ENCODE measurements at regions not wholly inside any gene's neighbourhood (a gene's known extent, or its start where the extent isn't known, plus 50 kb on each side); places are given as distances from the start of the nearest gene placed in this dataset.
A peak's percentile ranks its signal among the peaks of the same experiment; 100 is the strongest.
"Not testable (repeated sequence)": the region's sequence is repeated elsewhere in the genome, so short reads cannot be mapped to it uniquely, and the experiment has no call there.

DNA sequence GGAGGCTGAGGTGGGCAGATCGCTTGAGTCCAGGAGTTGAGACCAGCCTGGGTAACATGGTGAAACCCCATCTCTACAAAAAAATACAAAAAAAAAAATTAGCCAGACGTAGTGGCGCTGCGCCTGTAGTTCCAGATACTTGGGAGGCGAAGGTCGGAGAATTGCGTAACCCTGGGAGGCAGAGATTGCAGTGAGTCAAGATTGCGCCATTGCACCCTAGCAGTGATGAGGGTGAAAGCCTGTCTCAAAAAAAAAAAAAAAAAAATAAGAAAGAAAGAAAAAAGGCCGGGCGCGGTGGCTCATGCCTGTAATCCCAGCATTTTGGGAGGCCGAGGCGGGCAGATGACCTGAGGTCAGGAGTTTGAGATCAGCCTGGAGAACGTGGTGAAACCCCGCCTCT lies 85.3 kb upstream of the XIST start:
- not testable (repeated sequence) for H3K9me3 ChIP-seq (replicated peaks); H3K27me3 ChIP-seq (replicated peaks); H3K4me3 ChIP-seq; H3K4me1 ChIP-seq (replicated peaks); H3K27ac ChIP-seq; H3K36me3 ChIP-seq; DNase-seq (ENCODE audit: low read depth in 1 of 2, low spot score in 2 of 2)

DNA sequence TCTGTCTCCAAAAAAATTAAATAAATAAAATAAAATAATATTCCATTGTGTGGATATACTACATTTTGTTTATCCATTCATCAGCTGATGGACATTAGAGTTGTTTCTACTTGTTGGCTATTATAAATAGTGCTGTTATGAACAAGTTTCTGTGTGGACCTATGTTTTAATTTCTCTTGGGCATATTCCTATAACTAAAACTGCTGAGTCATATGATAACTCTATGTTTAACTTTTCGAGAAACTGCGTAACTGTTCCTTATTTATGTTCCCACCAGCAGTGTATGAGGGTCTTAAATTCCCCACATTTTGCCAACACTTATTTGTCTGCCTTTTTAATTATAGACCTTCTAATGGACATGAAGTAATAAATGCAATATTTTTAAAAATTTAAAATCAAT lies 80.0 kb upstream of the XIST start:
- no peak for DNase-seq (ENCODE audit: low read depth in 1 of 2, low spot score in 2 of 2)
- Histone ChIP-seq H3K27ac (no peak overlapping the region), H3K4me3 (no peak overlapping the region), H3K4me1 (replicated peaks) (no peaks in the 10 kb centered on the region), H3K27me3 (replicated peaks) (no peaks in the 10 kb centered on the region), H3K36me3 (no peaks in the 10 kb centered on the region), H3K9me3 (replicated peaks) (no peaks in the 10 kb centered on the region)

DNA sequence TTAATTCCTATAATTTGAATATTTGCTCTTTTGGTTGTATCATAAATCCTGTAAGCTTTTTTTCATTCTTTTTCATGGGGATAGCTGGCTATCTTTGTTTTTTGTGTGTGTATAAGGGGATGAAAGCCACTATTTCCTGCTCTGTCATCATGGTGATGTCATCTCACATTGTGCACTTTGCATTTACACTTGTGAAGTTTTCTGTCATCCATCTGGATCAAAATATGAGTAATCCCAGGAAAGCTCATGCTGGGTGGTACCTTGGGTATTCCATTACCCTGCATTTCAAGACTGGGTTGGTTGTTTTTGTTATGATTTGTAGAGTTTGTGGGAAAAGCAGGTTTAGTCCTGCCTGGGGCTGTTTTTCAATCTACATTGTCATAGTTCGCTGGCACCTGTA lies 77.8 kb upstream of the XIST start:
- Histone ChIP-seq H3K27ac (no peak overlapping the region), H3K36me3 (no peaks in the 10 kb centered on the region), H3K4me1 (replicated peaks) (no peaks in the 10 kb centered on the region), H3K9me3 (replicated peaks) (no peaks in the 10 kb centered on the region), H3K4me3 (no peak overlapping the region), H3K27me3 (replicated peaks) (no peaks in the 10 kb centered on the region)
- peak in 1 of 2 experiments; percentile 32 for DNase-seq (ENCODE audit: low read depth in 1 of 2, low spot score in 2 of 2)

DNA sequence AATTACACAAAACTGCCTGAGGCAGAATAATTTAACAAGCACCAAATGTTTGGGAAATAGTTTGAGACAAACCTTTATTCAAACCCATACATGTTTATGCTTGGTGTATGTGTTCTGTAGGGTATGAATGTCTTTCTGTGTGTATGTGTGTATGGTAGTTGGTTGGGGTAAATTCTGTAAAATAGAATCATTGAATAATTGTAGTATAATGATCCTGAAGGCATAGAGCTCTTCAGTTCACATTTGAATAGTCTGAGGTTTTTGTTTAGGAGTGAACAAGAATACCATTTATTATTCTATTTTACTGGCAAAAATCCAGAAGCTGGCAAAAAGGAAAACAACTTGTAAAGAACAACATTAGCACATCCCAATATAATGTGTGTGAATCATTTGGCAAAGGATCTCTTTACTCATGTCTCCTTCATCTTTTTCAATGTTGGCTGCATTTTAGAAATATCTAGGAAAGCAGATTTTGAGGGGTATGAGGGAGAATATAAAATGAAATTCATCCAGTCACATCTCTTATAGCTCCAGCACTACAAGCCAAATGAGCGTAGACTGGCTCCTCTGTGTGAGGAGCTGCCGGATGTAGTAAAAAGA lies 70.4 kb upstream of the XIST start:
- no peaks in the 10 kb centered on the region for H3K36me3 ChIP-seq
- no peaks in the 10 kb centered on the region for H3K27me3 ChIP-seq (replicated peaks)
- H3K4me1 ChIP-seq (replicated peaks): peaks cover 29% of the 10 kb centered on the region
- no peaks in the 10 kb centered on the region for H3K9me3 ChIP-seq (replicated peaks)
- H3K4me3 ChIP-seq: no peak overlapping the region
- DNase-seq (ENCODE audit: low read depth in 1 of 2, low spot score in 2 of 2): no peak
- no peak overlapping the region for H3K27ac ChIP-seq

DNA sequence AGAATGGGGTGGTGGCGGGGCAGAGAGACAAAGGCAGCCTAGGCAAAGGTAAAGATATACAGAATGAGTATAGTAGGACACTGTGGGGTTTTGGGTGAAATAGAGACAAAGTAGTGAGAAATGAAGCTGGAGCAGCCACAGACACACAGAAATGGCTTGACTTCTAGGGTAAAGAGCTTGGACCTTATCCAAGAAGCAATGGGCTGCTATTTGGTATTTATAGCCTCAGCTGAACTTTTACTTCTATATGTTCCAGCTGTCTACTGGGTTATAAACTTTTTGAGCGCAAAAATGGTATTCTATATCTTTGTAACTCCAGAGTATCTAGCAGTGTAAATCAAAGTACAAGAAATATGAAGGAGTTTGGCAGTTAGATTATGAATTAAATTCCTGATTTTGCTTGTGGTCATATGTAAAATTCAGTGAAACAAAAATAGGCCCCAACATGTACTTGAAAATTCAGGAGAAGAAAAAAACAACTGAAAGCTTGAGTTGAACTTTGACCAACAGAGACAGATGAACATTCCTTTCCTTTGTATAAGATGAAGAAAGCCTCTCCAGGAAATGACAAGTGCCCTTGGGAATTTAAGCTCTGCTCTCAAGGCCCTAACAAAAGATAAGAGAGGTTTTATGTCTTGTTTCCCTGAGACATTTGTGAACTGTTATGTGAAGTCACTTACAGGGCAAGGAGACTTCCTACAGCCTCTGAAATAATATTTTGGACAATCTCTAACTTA lies 64.6 kb upstream of the XIST start:
- Histone ChIP-seq H3K4me3 (no peak overlapping the region), H3K4me1 (replicated peaks) (peaks cover 38% of the 10 kb centered on the region), H3K9me3 (replicated peaks) (no peaks in the 10 kb centered on the region), H3K27ac (peak overlapping the region; percentile 96), H3K36me3 (no peaks in the 10 kb centered on the region), H3K27me3 (replicated peaks) (no peaks in the 10 kb centered on the region)
- DNase-seq (ENCODE audit: low read depth in 1 of 2, low spot score in 2 of 2): peak; percentile 42 to 86

DNA sequence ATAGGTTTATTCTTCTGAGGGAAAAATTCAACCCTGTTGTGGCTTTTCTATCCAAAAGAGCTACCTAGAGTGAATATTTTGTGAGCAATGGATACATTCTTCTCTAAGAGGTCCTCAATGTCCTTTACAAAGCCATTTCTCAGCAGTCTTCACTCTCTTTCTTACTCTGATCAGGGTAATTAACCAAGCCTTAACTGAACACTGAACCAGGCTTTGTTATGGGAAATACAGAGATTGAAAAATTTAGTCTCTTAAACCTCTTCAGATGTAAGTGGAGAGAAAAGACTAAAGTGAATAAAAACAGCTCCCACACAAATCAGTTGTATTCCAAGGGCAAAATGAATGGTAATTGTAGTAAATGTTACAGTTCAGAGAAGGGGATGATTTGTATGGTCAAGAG lies 64.0 kb upstream of the XIST start:
- peak overlapping the region; percentile 96 for H3K27ac ChIP-seq
- DNase-seq (ENCODE audit: low read depth in 1 of 2, low spot score in 2 of 2): peak in 1 of 2 experiments; percentile 25
- no peak overlapping the region for H3K4me3 ChIP-seq
- no peaks in the 10 kb centered on the region for H3K9me3 ChIP-seq (replicated peaks)
- H3K36me3 ChIP-seq: no peaks in the 10 kb centered on the region
- no peaks in the 10 kb centered on the region for H3K27me3 ChIP-seq (replicated peaks)
- H3K4me1 ChIP-seq (replicated peaks): peaks cover 38% of the 10 kb centered on the region

DNA sequence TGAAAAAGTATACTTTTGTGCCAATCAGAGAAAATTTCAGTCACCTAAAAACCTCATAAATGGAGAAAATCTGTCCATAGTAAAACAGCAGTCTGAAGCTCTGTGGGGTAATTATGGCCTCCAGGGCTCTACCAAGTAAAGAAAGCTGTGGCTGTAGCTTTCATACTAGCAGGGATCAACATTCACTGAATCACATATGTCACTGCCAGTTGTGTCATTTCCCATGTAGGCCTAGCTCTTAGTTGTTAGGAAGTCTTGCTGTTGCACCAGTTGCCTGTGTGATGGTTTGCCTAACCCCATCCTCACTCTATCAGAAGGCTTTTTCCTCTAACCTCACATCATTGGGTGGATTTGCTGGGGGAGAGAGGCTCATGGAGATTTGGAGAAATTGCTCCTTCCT lies 62.3 kb upstream of the XIST start:
- H3K36me3 ChIP-seq; H3K9me3 ChIP-seq (replicated peaks); H3K27ac ChIP-seq; H3K27me3 ChIP-seq (replicated peaks); DNase-seq (ENCODE audit: low read depth in 1 of 2, low spot score in 2 of 2); H3K4me3 ChIP-seq: not testable (repeated sequence)
- H3K4me1 ChIP-seq (replicated peaks): peaks cover 38% of the 10 kb centered on the region

DNA sequence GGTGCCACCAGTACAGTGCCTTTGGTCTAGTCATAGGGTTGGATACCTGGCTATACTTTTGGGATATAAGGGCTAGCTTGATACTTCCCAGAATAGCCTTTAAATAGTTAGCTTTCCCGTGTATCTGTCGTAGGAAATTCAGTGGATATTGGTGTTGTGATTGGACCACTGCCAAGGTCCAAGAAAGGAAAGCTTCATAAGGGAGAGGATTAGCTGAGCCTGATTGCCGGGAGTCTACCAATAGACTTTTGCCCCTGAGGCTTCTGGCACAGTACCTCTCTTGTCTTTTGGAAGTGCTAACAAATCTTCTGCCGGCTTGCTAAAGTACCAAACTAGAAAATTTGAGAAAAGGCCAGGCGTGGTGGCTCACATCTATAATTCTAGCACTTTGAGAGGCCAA lies 61.1 kb upstream of the XIST start:
- Histone ChIP-seq H3K27ac (no peak overlapping the region), H3K4me3 (no peak overlapping the region), H3K4me1 (replicated peaks) (peaks cover 28% of the 10 kb centered on the region), H3K27me3 (replicated peaks) (no peaks in the 10 kb centered on the region), H3K9me3 (replicated peaks) (no peaks in the 10 kb centered on the region), H3K36me3 (no peaks in the 10 kb centered on the region)
- DNase-seq (ENCODE audit: low read depth in 1 of 2, low spot score in 2 of 2): peak in 1 of 2 experiments; percentile 6

DNA sequence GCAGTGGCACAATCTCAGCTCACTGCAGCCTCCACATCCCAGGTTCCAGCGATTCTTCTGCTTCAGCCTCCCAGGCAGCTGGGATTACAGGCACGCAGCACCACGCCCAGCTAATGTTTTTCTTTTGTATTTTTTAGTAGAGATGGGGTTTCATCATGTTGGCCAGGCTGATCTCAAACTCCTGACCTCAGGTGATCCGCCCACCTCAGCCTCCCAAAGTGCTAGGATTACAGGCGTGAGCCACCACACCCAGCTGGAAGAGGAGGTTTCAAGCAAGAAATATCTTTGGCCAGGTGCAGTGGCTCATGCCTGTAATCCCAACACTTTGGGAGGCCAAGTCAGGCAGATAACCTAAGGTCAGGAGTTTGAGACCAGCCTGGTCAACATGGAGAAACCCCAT lies 59.4 kb upstream of the XIST start:
- not testable (repeated sequence) for H3K36me3 ChIP-seq; DNase-seq (ENCODE audit: low read depth in 1 of 2, low spot score in 2 of 2); H3K4me3 ChIP-seq; H3K27ac ChIP-seq; H3K9me3 ChIP-seq (replicated peaks); H3K27me3 ChIP-seq (replicated peaks)
- peaks cover 14% of the 10 kb centered on the region for H3K4me1 ChIP-seq (replicated peaks)

DNA sequence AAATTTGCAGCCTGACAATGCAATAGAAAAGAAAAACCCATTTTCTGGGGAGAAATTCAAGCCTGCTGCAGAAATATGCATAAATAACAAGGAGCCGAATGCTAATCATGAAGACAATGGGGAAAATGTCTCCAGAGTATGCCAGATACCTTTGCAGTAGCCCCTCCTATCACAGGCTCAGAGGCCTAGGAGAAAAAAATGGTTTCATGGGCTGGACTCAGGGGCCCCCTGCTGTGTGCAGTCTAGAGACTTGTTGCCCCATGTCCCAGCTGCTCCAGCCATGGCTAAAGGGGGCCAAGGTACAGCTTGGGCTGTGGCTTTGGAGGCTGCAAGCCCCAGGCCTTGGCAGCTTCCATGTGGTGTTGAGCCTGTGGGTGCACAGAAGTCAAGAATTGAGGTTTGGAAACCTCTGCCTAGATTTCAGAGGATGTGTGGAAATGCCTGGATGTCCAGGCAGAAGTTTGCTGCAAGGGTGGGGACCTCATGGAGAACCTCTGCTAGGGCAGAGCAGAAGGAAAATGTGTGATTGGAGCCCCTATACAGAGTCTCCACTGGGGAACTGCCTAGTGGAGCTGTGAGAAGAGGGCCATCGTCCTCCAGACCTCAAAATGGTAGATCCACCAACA lies 53.3 kb upstream of the XIST start:
- not testable (repeated sequence) for H3K4me1 ChIP-seq (replicated peaks); H3K27ac ChIP-seq; H3K4me3 ChIP-seq; H3K36me3 ChIP-seq; H3K27me3 ChIP-seq (replicated peaks); DNase-seq (ENCODE audit: low read depth in 1 of 2, low spot score in 2 of 2); H3K9me3 ChIP-seq (replicated peaks)

DNA sequence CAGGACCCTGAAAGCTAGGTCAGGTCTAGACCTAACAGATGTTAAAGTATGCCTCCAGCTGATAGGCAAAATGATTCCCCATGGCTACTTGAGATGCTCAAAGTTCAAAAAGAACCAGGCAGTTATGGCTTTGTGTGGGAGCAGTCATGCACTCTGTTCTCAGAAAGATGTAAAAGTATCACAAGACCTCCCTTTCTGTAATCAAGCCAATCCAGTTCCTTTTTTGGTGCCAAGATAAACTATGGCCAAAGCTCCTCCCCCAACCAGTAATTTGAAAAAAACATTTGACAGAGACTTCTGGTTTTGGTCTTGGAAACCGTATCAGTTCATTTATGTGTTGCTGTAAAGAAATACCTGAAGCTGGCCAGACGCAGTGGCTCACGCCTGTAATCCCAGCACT lies 51.4 kb upstream of the XIST start:
- Histone ChIP-seq H3K36me3 (no peaks in the 10 kb centered on the region), H3K9me3 (replicated peaks) (no peaks in the 10 kb centered on the region), H3K27me3 (replicated peaks) (no peaks in the 10 kb centered on the region), H3K4me3 (no peak overlapping the region), H3K4me1 (replicated peaks) (no peaks in the 10 kb centered on the region), H3K27ac (no peak overlapping the region)
- no peak for DNase-seq (ENCODE audit: low read depth in 1 of 2, low spot score in 2 of 2)
